Skeletal muscle tissue (tissue), 3 donors: ENCODE measurements at regions not wholly inside any gene's neighbourhood (a gene's known extent, or its start where the extent isn't known, plus 50 kb on each side); places are given as distances from the start of the nearest gene placed in this dataset.

ENCODE experiments used
- H3K27ac ChIP-seq: one replicate; pipeline ENCODE4 v1.7.0; 2013; ENCODE audit warnings: mild to moderate bottlenecking, low read depth, low read length, inconsistent platforms
- H3K27me3 ChIP-seq, 3 donors: one replicate each; pipeline ENCODE4 v1.7.0; 2013; ENCODE audit warnings: low read length in 3 of 3; ENCODE audit not compliant: control insufficient read depth in 3 of 3, insufficient read depth in 3 of 3
- H3K36me3 ChIP-seq, 3 donors: one replicate each; pipeline ENCODE4 v1.7.0; 2013; ENCODE audit warnings: low read length in 3 of 3; ENCODE audit not compliant: control insufficient read depth in 3 of 3, insufficient read depth in 3 of 3
- H3K4me1 ChIP-seq, 3 donors: one replicate each; pipeline ENCODE4 v1.7.0; 2013; ENCODE audit warnings: low read length in 3 of 3, mild to moderate bottlenecking in 3 of 3; ENCODE audit not compliant: control insufficient read depth in 3 of 3, insufficient read depth in 3 of 3
- H3K4me3 ChIP-seq, 3 donors: one replicate each; pipeline ENCODE4 v1.7.0; 2013; ENCODE audit warnings: low read length in 3 of 3
- H3K9ac ChIP-seq, 3 donors: one replicate each; pipeline ENCODE4 v1.7.0; 2013; ENCODE audit warnings: low read length in 3 of 3, mild to moderate bottlenecking in 3 of 3, moderate library complexity in 2 of 3, low read depth in 1 of 3
- H3K9me3 ChIP-seq, 3 donors: one replicate each; pipeline ENCODE4 v1.7.0; 2013; ENCODE audit warnings: low read length in 3 of 3; ENCODE audit not compliant: control insufficient read depth in 3 of 3
- donor health status: Osteomylitis.

DNA sequence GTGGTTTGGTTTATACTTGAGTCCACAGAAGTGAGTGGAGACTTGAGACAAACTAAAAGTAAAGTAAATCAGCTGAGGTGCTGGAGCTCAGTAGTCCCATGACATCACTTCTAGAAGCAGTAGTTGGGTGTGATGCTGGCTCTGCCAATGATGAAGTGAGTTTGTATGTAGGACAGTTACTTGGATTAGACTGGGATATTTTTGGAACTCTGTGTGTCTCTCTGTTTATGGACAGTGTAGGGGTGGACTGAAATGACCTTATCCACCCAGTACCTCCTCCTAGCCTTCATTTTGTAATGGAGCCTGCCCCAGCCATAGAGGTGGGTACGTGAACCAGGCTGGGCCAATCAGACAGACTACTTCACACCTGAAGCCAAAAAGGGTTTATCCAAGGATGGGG lies 52.2 kb downstream of the POLR1D start:
- Histone ChIP-seq H3K4me3 (peak overlapping the region in 1 of 3 donors; percentile 14), H3K27ac (peak overlapping the region; percentile 25), H3K4me1 (peaks cover 6 to 13% (median 6%) of the 10 kb centered on the region in 3 donors), H3K9me3 (no peaks in the 10 kb centered on the region), H3K27me3 (no peaks in the 10 kb centered on the region), H3K36me3 (no peaks in the 10 kb centered on the region), H3K9ac (no peak overlapping the region)

DNA sequence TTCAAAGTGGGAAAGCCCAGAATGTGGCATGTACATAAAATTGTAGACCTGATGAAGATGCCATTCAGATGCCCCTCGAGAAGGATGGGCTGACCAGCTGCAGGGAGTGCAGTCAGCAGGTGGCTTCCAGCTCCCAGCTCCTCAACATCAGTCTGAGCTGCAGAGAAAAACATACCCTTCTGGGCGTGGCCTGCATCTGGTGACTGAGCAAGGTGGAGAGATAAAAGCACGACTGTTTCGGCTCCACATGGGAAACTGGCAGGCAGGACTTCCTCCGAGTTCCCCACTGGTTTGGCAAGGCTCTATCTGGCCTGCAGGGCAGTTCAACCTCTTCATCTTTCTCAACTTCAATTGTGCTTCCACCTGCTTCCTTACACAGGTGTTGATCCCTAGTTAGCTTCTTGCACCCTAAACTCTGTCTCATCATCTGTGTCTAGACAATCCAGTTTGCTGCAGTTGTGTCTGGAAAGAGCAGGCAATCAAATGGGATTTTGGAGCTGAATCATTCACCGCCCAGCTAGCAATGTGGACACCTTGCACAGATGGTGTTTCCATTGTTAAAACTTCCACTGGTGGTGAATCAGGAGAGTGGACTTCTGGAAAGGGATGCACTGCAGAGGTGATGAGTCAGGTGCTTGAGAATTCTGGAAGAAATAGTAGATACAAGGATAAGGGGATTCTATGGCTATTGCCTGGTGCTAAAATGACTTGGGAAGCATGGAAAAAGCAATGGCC lies 56.8 kb downstream of the POLR1D start:
- H3K9ac ChIP-seq, result no peak overlapping the region
- no peaks in the 10 kb centered on the region for H3K36me3 ChIP-seq
- no peaks in the 10 kb centered on the region for H3K9me3 ChIP-seq
- H3K4me3 ChIP-seq, result no peak overlapping the region
- H3K27me3 ChIP-seq, result no peaks in the 10 kb centered on the region
- no peak overlapping the region for H3K27ac ChIP-seq
- peaks cover 3 to 9% (median 6%) of the 10 kb centered on the region in 3 donors for H3K4me1 ChIP-seq

- Histone ChIP-seq H3K27me3 (no peaks in the 10 kb centered on the region), H3K9me3 (no peaks in the 10 kb centered on the region), H3K36me3 (no peaks in the 10 kb centered on the region), H3K4me1 (no peaks in the 10 kb centered on the region), H3K9ac (no peak overlapping the region), H3K4me3 (no peak overlapping the region), H3K27ac (no peak overlapping the region)
Observed at GRCh38 chr13:27679396-27679795, 57.7 kb downstream of the POLR1D start.

GRCh38 chr13:27679896-27680295 lies 58.2 kb downstream of the POLR1D start:
- Histone ChIP-seq H3K27me3 (no peaks in the 10 kb centered on the region), H3K9me3 (no peaks in the 10 kb centered on the region), H3K27ac (no peak overlapping the region), H3K9ac (no peak overlapping the region), H3K4me1 (no peaks in the 10 kb centered on the region), H3K36me3 (no peaks in the 10 kb centered on the region), H3K4me3 (no peak overlapping the region)

- Histone ChIP-seq H3K27ac (no peak overlapping the region), H3K4me3 (no peak overlapping the region), H3K9me3 (peaks cover 0 to 1% (median 0%) of the 10 kb centered on the region in 3 donors), H3K9ac (no peak overlapping the region), H3K36me3 (no peaks in the 10 kb centered on the region), H3K27me3 (no peaks in the 10 kb centered on the region), H3K4me1 (no peaks in the 10 kb centered on the region)
Observed at GRCh38 chr13:27680465-27680864, 58.8 kb downstream of the POLR1D start.

DNA sequence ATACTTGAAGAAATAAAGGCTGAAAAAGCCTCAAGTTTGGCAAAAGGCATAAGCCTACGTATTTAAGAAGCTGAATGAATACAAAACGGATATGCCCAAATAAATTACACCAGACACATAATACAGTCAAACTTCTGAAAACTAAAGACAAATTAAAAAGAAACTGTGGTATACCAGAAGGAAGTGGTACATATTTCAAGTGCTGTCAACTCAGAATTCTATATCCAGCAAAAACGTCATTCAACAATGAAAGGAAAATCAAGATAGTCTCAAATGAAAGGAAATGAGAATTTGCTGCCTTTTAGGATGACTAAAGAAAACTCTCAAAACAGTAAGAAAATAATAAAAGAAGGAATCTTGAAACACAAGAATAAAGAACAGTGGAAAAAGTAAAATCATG lies 69.5 kb downstream of the POLR1D start:
- Histone ChIP-seq H3K9me3 (peaks cover 0 to 4% (median 2%) of the 10 kb centered on the region in 3 donors), H3K36me3 (no peaks in the 10 kb centered on the region)

GRCh38 chr13:27696731-27697130 lies 75.0 kb downstream of the POLR1D start:
- Histone ChIP-seq H3K36me3 (no peaks in the 10 kb centered on the region), H3K4me3 (no peak overlapping the region), H3K4me1 (no peaks in the 10 kb centered on the region), H3K9ac (no peak overlapping the region), H3K27me3 (no peaks in the 10 kb centered on the region), H3K9me3 (peaks cover 0 to 4% (median 2%) of the 10 kb centered on the region in 3 donors), H3K27ac (no peak overlapping the region)

More for the DNA sequence above, 69.5 kb downstream of the POLR1D start:
- Histone ChIP-seq H3K4me1 (no peaks in the 10 kb centered on the region), H3K9ac (no peak overlapping the region), H3K27me3 (no peaks in the 10 kb centered on the region), H3K4me3 (no peak overlapping the region), H3K27ac (no peak overlapping the region)

DNA sequence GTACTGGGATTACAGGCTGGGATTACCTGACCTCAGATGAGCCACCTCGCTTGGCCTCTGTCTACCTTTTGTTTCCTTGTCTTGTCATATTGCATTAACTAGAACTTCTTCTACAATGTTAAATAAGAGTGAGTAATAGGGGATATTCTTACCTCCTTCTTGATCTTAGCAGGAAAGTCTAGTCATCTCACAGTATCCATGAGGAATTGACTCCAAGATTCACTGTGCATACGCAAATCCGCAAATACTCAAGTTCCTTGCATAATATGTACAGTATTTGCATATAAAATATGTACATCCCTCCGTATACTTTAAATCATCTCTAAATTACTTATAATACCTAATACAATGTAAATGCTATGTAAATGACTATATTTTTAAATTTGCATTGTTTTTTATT lies 78.3 kb downstream of the POLR1D start:
- no peaks in the 10 kb centered on the region for H3K27me3 ChIP-seq
- no peak overlapping the region for H3K27ac ChIP-seq
- H3K36me3 ChIP-seq, result no peaks in the 10 kb centered on the region
- no peak overlapping the region for H3K4me3 ChIP-seq
- no peak overlapping the region for H3K9ac ChIP-seq
- no peaks in the 10 kb centered on the region for H3K4me1 ChIP-seq
- peaks cover 0 to 4% (median 0%) of the 10 kb centered on the region in 3 donors for H3K9me3 ChIP-seq

DNA sequence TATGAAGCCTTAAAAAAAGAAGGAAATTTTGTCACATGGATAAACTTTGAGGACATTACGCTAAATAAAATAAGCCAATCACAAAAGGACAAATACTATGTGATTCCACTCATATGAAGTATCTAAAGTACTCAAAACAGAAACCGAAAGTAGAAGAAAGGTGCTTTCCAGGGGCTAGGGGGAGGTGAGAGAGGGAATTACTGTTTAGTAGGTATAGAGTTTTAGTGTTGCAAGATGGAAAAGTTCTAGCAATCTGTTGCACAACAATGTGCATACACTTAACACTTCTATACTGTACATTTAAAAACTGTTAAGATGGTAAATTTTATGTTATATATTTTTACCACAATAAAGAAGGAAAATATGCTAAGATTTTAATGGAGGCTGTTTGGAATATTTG lies 83.0 kb downstream of the POLR1D start:
- H3K27ac ChIP-seq, result no peak overlapping the region
- no peak overlapping the region for H3K9ac ChIP-seq
- no peaks in the 10 kb centered on the region for H3K4me1 ChIP-seq
- H3K36me3 ChIP-seq, result no peaks in the 10 kb centered on the region
- H3K4me3 ChIP-seq, result no peak overlapping the region
- peaks cover 0 to 6% (median 2%) of the 10 kb centered on the region in 3 donors for H3K9me3 ChIP-seq
- no peaks in the 10 kb centered on the region for H3K27me3 ChIP-seq

DNA sequence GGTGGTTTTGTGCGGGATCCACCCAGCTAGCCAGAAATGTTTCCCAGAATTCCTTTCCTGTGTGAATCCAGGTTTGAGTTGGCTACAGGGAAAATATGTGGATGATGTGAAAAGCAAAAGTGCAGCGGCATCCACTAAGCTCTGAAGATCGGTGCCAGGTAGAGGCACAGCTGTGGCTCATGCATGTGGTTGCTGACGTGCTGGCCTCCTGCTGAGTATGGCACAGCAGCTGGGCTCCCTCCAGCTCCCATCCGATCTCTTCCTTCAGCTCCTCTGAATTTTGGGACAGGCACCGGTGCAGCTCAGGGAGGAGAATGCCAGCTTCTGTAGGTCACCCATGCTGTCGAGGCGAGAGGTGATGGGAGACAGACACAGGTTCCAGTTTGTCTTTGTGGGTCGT lies 84.0 kb upstream of the GSX1 start:
- Histone ChIP-seq H3K4me1 (no peaks in the 10 kb centered on the region), H3K36me3 (no peaks in the 10 kb centered on the region), H3K27me3 (no peaks in the 10 kb centered on the region), H3K4me3 (no peak overlapping the region), H3K9me3 (peaks cover 0 to 6% (median 2%) of the 10 kb centered on the region in 3 donors), H3K9ac (no peak overlapping the region), H3K27ac (no peak overlapping the region)
